ENCODE measurements at regions not wholly inside any gene's neighbourhood (a gene's known extent, or its start where the extent isn't known, plus 50 kb on each side); places are given as distances from the start of the nearest gene placed in this dataset.

- POLR2A ChIA-PET: no interaction called here
These were observed 66.3 kb upstream of the UFM1 start for GRCh38 chr13:38283346-38283745.

GRCh38 chr13:38265132-38265497 lies 84.5 kb upstream of the UFM1 start:
- DNase-seq (ENCODE audit: low read depth, low spot score): no peak
- POLR2A ChIA-PET: no interaction called here

More at GRCh38 chr13:38283346-38283745, 66.3 kb upstream of the UFM1 start:
- CTCF ChIA-PET: no interaction called here
- no peak overlapping the region for H3K4me3 ChIP-seq (ENCODE audit: low read depth, low read length)
- DNase-seq (ENCODE audit: low read depth, low spot score): no peak
- TF ChIP-seq CTCF (IDR thresholded peaks at IDR 0.05; ENCODE audit: insufficient read depth, low read length, missing control alignments): no peak

GRCh38 chr13:38264363-38265131 lies 85.1 kb upstream of the UFM1 start:
- POLR2A ChIA-PET: no interaction called here
- DNase-seq (ENCODE audit: low read depth, low spot score): no peak
- CTCF ChIA-PET: no interaction called here

More at GRCh38 chr13:38265132-38265497, 84.5 kb upstream of the UFM1 start:
- no peak for TF ChIP-seq CTCF (IDR thresholded peaks at IDR 0.05; ENCODE audit: insufficient read depth, low read length, missing control alignments)
- CTCF ChIA-PET: no interaction called here
- no peak overlapping the region for H3K4me3 ChIP-seq (ENCODE audit: low read depth, low read length)

GRCh38 chr13:38262211-38262610 lies 87.4 kb upstream of the UFM1 start:
- ChIA-PET CTCF (no interaction called here), POLR2A (no interaction called here)
- DNase-seq (ENCODE audit: low read depth, low spot score): peak; percentile 7
- no peak overlapping the region for H3K4me3 ChIP-seq (ENCODE audit: low read depth, low read length)
- no peak for TF ChIP-seq CTCF (IDR thresholded peaks at IDR 0.05; ENCODE audit: insufficient read depth, low read length, missing control alignments)

More at GRCh38 chr13:38264363-38265131, 85.1 kb upstream of the UFM1 start:
- no peak for TF ChIP-seq CTCF (IDR thresholded peaks at IDR 0.05; ENCODE audit: insufficient read depth, low read length, missing control alignments)
- H3K4me3 ChIP-seq (ENCODE audit: low read depth, low read length): no peak overlapping the region

GRCh38 chr13:38255600-38255999 lies 94.1 kb upstream of the UFM1 start:
- DNase-seq (ENCODE audit: low read depth, low spot score): no peak
- CTCF ChIA-PET: no interaction called here
- POLR2A ChIA-PET: no interaction called here
- TF ChIP-seq CTCF (IDR thresholded peaks at IDR 0.05; ENCODE audit: insufficient read depth, low read length, missing control alignments): no peak
- no peak overlapping the region for H3K4me3 ChIP-seq (ENCODE audit: low read depth, low read length)

GRCh38 chr13:38239874-38240273 lies 109.8 kb upstream of the UFM1 start:
- no peak for TF ChIP-seq CTCF (IDR thresholded peaks at IDR 0.05; ENCODE audit: insufficient read depth, low read length, missing control alignments)
- no peak overlapping the region for H3K4me3 ChIP-seq (ENCODE audit: low read depth, low read length)
- DNase-seq (ENCODE audit: low read depth, low spot score): no peak
- ChIA-PET POLR2A (no interaction called here), CTCF (no interaction called here)
